HCT116 (cell line): ENCODE measurements at regions not wholly inside any gene's neighbourhood (a gene's known extent, or its start where the extent isn't known, plus 50 kb on each side); places are given as distances from the start of the nearest gene placed in this dataset.

Source experiments
- ATAC-seq: fragments of 200-7000 bp; cut with Tn5 transposase; 2 replicates; pipeline ENCODE4 v1.9.1; 2020; ENCODE audit warnings: mild to moderate bottlenecking, moderate library complexity
- BruUV-seq: library from RNA; stranded (reverse); fragments of 400-500 nt; replicated peaks from 2 replicates; lab custom pipeline; 2021; lab: Mats Ljungman, UMichigan
- CTCF ChIA-PET: fragments of 300-600 bp; sonication (Branson Sonifier 250); formaldehyde crosslinking; loops from one replicate; lab custom pipeline; 2021; ENCODE audit warnings: antibody characterized with exemption; lab: Charles Lee
- POLR2A ChIA-PET: fragments of 300-600, 350-600 bp; sonication (Branson Sonifier 250); formaldehyde crosslinking; loops from one replicate; lab custom pipeline; 2021; ENCODE audit warnings: antibody characterized with exemption; lab: Charles Lee
- RAD21 ChIA-PET, 2 experiments: fragments of 300-600 bp; sonication (Branson Sonifier 250); formaldehyde crosslinking; loops; one replicate each; lab custom pipeline; 2023; ENCODE audit warnings: low total read pairs in 2 of 2; ENCODE audit not compliant: uncharacterized antibody in 2 of 2, unreplicated experiment in 2 of 2, low non-redundant PET in 1 of 2; lab: Charles Lee
- DNase-seq: peaks from one replicate; pipeline ENCODE4 v3.0.0-alpha.2; 2010; ENCODE audit warnings: low read depth, low spot score
- H2AFZ ChIP-seq: fragments of 200-600 bp; shearing (Covaris generic), sonication (generic); 2 replicates; pipeline ENCODE4 v1.6.1; 2017; ENCODE audit warnings: low read depth, mixed run types, mixed read lengths, antibody characterized with exemption, low read length; ENCODE audit not compliant: poor library complexity, severe bottlenecking
- H3K27ac ChIP-seq: 2 replicates; pipeline ENCODE4 v1.5.1; 2012; ENCODE audit warnings: low read depth, low read length
- H3K27me3 ChIP-seq: fragments of 200-600 bp; sonication (generic); 2 replicates; pipeline ENCODE4 v1.6.1; 2016; ENCODE audit warnings: mixed run types, low read length, mixed read lengths; ENCODE audit not compliant: insufficient read depth
- H3K36me3 ChIP-seq, 2 experiments: fragments of 200-500 bp in 1 of 2; fragments of 200-600 bp in 1 of 2; sonication (Bioruptor generic) in 1 of 2; sonication (generic) in 1 of 2; 2 replicates each; pipeline versions ENCODE4 v1.5.1 to v1.6.1; 2014 to 2016; ENCODE audit warnings: low read length in 2 of 2, inconsistent platforms in 1 of 2, mixed read lengths in 1 of 2, mixed run types in 1 of 2; ENCODE audit not compliant: insufficient read depth in 2 of 2, control insufficient read depth in 1 of 2
- H3K4me1 ChIP-seq, 2 experiments: fragments of 200-600 bp in 1 of 2; sonication (generic) in 1 of 2; 2 replicates each; pipeline versions ENCODE4 v1.5.1 to v1.6.1; 2012 to 2017; ENCODE audit warnings: low read length in 2 of 2, inconsistent platforms in 1 of 2, mild to moderate bottlenecking in 1 of 2, mixed read lengths in 1 of 2, mixed run types in 1 of 2, moderate library complexity in 1 of 2; ENCODE audit not compliant: insufficient read depth in 2 of 2, control insufficient read depth in 1 of 2
- H3K4me2 ChIP-seq: fragments of 200-600 bp; sonication (generic); 2 replicates; pipeline ENCODE4 v1.6.1; 2017; ENCODE audit warnings: mixed run types, low read length, mixed read lengths
- H3K4me3 ChIP-seq, 2 experiments: fragments of 200-600 bp in 1 of 2; sonication (generic) in 1 of 2; replicated peaks in 1 of 2; 2 replicates each; pipeline ENCODE4 v1.5.1; 2011 to 2016; ENCODE audit warnings: low read length in 2 of 2, control low read depth in 1 of 2, low read depth in 1 of 2, mild to moderate bottlenecking in 1 of 2, mixed read lengths in 1 of 2, mixed run types in 1 of 2
- H3K79me2 ChIP-seq: fragments of 200-600 bp; sonication (generic); 2 replicates; pipeline ENCODE4 v1.6.1; 2017; ENCODE audit warnings: mild to moderate bottlenecking, mixed run types, low read length, moderate library complexity, mixed read lengths; ENCODE audit not compliant: insufficient read depth
- H3K9ac ChIP-seq: fragments of 200-600 bp; sonication (generic); 2 replicates; pipeline ENCODE4 v1.6.1; 2016; ENCODE audit warnings: low read length, mixed read lengths
- H3K9me2 ChIP-seq: fragments of 200-600 bp; sonication (generic), shearing (Covaris generic); 2 replicates; pipeline ENCODE4 v1.6.1; 2017; ENCODE audit warnings: mixed run types, mild to moderate bottlenecking, moderate library complexity; ENCODE audit not compliant: insufficient read depth
- H3K9me3 ChIP-seq, 2 experiments: fragments of 200-500 bp in 1 of 2; fragments of 200-600 bp in 1 of 2; sonication (Bioruptor generic) in 1 of 2; sonication (generic) in 1 of 2; 2 replicates each; pipeline ENCODE4 v1.6.1; 2014 to 2017; ENCODE audit warnings: low read length in 2 of 2, mixed read lengths in 2 of 2, inconsistent platforms in 1 of 2, low read depth in 1 of 2, mild to moderate bottlenecking in 1 of 2, mixed run types in 1 of 2, moderate library complexity in 1 of 2; ENCODE audit not compliant: control insufficient read depth in 1 of 2, insufficient read depth in 1 of 2
- H4K20me1 ChIP-seq: fragments of 200-600 bp; sonication (generic), shearing (Covaris generic); 2 replicates; pipeline ENCODE4 v1.6.1; 2017; ENCODE audit warnings: mixed run types, mild to moderate bottlenecking, moderate library complexity; ENCODE audit not compliant: insufficient read depth
- CEBPB ChIP-seq: IDR thresholded peaks from 2 replicates; pipeline ENCODE4 v1.6.1; 2012; ENCODE audit warnings: low read depth
- CTCF ChIP-seq, 3 experiments: fragments of 200-600 bp in 1 of 3; sonication (generic) in 1 of 3; IDR thresholded peaks in 2 of 3; conservative IDR thresholded peaks in 1 of 3; 2 replicates each; pipeline ENCODE4 v1.5.1; 2012 to 2017; ENCODE audit warnings: low read depth in 2 of 3, low read length in 2 of 3, antibody characterized with exemption in 1 of 3, borderline replicate concordance in 1 of 3, control low read depth in 1 of 3, mild to moderate bottlenecking in 1 of 3, mixed read lengths in 1 of 3, mixed run types in 1 of 3, moderate library complexity in 1 of 3; ENCODE audit not compliant: insufficient read depth in 1 of 3
- EGR1 ChIP-seq: IDR thresholded peaks from 2 replicates; pipeline ENCODE4 v1.6.1; 2012; ENCODE audit warnings: low read depth
- ELF1 ChIP-seq: IDR thresholded peaks from 2 replicates; pipeline ENCODE4 v1.6.1; 2012; ENCODE audit warnings: low read depth, borderline replicate concordance
- EZH2 ChIP-seq: fragments of 200-600 bp; sonication (generic); IDR thresholded peaks from 2 replicates; pipeline ENCODE4 v1.6.1; 2017; ENCODE audit warnings: antibody characterized with exemption, mixed run types
- EZH2phosphoT487 ChIP-seq: fragments of 200-600 bp; IDR thresholded peaks from 2 replicates; pipeline ENCODE4 v1.6.1; 2018; ENCODE audit warnings: antibody characterized with exemption, borderline replicate concordance
- FOSL1 ChIP-seq: IDR thresholded peaks from 2 replicates; pipeline ENCODE4 v1.6.1; 2012; ENCODE audit warnings: low read depth
- JUND ChIP-seq: IDR thresholded peaks from 2 replicates; pipeline ENCODE4 v1.6.1; 2012
- POLR2A ChIP-seq: IDR thresholded peaks from 2 replicates; pipeline ENCODE4 v1.7.0; 2011; ENCODE audit warnings: borderline replicate concordance; ENCODE audit not compliant: insufficient read depth, insufficient read length; ENCODE audit errors: extremely low read depth
- RAD21 ChIP-seq: IDR thresholded peaks from 2 replicates; pipeline ENCODE4 v1.6.1; 2012; ENCODE audit warnings: low read depth, mild to moderate bottlenecking
- SIN3A ChIP-seq: IDR thresholded peaks from 2 replicates; pipeline ENCODE4 v1.6.1; 2012; ENCODE audit warnings: low read depth
- SRF ChIP-seq: IDR thresholded peaks from 2 replicates; pipeline ENCODE4 v1.6.1; 2012; ENCODE audit warnings: low read depth
- TCF7L2 ChIP-seq: IDR thresholded peaks from 2 replicates; pipeline ENCODE4 v1.7.0; 2011; ENCODE audit warnings: borderline replicate concordance, inconsistent platforms; ENCODE audit not compliant: insufficient read depth, insufficient read length; ENCODE audit errors: extremely low read depth
- ZBTB33 ChIP-seq: IDR thresholded peaks from 2 replicates; pipeline ENCODE4 v1.6.1; 2011; ENCODE audit warnings: mild to moderate bottlenecking, low read length, moderate library complexity; ENCODE audit not compliant: insufficient replicate concordance; ENCODE audit errors: extremely low read depth
- ZFX ChIP-seq: fragments of 450-650 bp; IDR thresholded peaks from 2 replicates; pipeline ENCODE4 v1.6.1; 2017
- ZNF274 ChIP-seq: fragments of 200-500 bp; sonication (Bioruptor generic); IDR thresholded peaks from 2 replicates; pipeline ENCODE4 v1.6.1; 2014; ENCODE audit warnings: mild to moderate bottlenecking, low read depth, low read length, inconsistent platforms
- intact Hi-C: fragments of 100-400 bp; cut with micrococcal nuclease; formaldehyde crosslinking; loops from 2 replicates; pipeline ENCODE4 v1.10.0; 2022

- no peaks in the 10 kb centered on the region for H3K4me1 ChIP-seq
- ChIA-PET POLR2A (no interaction called here), RAD21 (no interaction called here), CTCF (no interaction called here)
- no peaks in the 10 kb centered on the region for H3K9me2 ChIP-seq
- H3K4me3 ChIP-seq: no peak overlapping the region
- DNase-seq: no peak
- H3K79me2 ChIP-seq: no peaks in the 10 kb centered on the region
- no peak overlapping the region for H3K9ac ChIP-seq
- no peak for TF ChIP-seq CTCF (IDR thresholded peaks at IDR 0.05 in 2 of 3, conservative IDR thresholded peaks at IDR 0.05 in 1 of 3; ENCODE audit: borderline replicate concordance in 1 of 3, insufficient read depth in 1 of 3, low read depth in 2 of 3, low read length in 2 of 3)
- TF ChIP-seq CEBPB: no peak
- BruUV-seq: no TSS peak
- peaks cover 17 to 26% of the 10 kb centered on the region in 2 experiments; a peak in 3 of 4 replicates for H3K9me3 ChIP-seq
- no peaks in the 10 kb centered on the region for H3K36me3 ChIP-seq
- no peaks in the 10 kb centered on the region for H4K20me1 ChIP-seq
- intact Hi-C loops: no loop called here
- no peak for ATAC-seq
- no peaks in the 10 kb centered on the region for H3K27me3 ChIP-seq
- H3K27ac ChIP-seq: no peak overlapping the region
- no peak overlapping the region for H3K4me2 ChIP-seq
- H2AFZ ChIP-seq: no peak overlapping the region
These were observed 1082.0 kb upstream of the CNTN5 start for GRCh38 chr11:97938789-97939188.

- no peak overlapping the region for H3K4me3 ChIP-seq
- TF ChIP-seq ZFX (no peak), JUND (no peak), EZH2phosphoT487 (no peak), SIN3A (no peak), CTCF (IDR thresholded peaks at IDR 0.05 in 2 of 3, conservative IDR thresholded peaks at IDR 0.05 in 1 of 3; ENCODE audit: borderline replicate concordance in 1 of 3, insufficient read depth in 1 of 3, low read depth in 2 of 3, low read length in 2 of 3) (no peak), ZNF274 (no peak), ZBTB33 (no peak), TCF7L2 (no peak), EGR1 (no peak), POLR2A (no peak), SRF (no peak), CEBPB (no peak), EZH2 (no peak), FOSL1 (no peak), RAD21 (no peak), ELF1 (no peak)
- H3K4me1 ChIP-seq: no peaks in the 10 kb centered on the region
- ChIA-PET RAD21 (no interaction called here), CTCF (no interaction called here), POLR2A (no interaction called here)
- intact Hi-C loops: no loop called here
- DNase-seq (no peak), ATAC-seq (no peak)
- no peak overlapping the region for H2AFZ ChIP-seq
- no peaks in the 10 kb centered on the region for H3K9me2 ChIP-seq
- H3K9ac ChIP-seq: no peak overlapping the region
- no TSS peak for BruUV-seq
- no peaks in the 10 kb centered on the region for H3K79me2 ChIP-seq
- H3K36me3 ChIP-seq: no peaks in the 10 kb centered on the region
- H4K20me1 ChIP-seq: no peaks in the 10 kb centered on the region
- peaks cover 13 to 30% of the 10 kb centered on the region in 2 experiments; a peak in 2 of 4 replicates for H3K9me3 ChIP-seq
- H3K27me3 ChIP-seq: no peaks in the 10 kb centered on the region
- no peak overlapping the region for H3K27ac ChIP-seq
- no peak overlapping the region for H3K4me2 ChIP-seq
These were observed 1077.3 kb upstream of the CNTN5 start for GRCh38 chr11:97943493-97943892.
